Skeletal muscle tissue (tissue), 3 donors: ENCODE measurements at regions not wholly inside any gene's neighbourhood (a gene's known extent, or its start where the extent isn't known, plus 50 kb on each side); places are given as distances from the start of the nearest gene placed in this dataset.

ENCODE experiments used
- H3K27ac ChIP-seq: one replicate; pipeline ENCODE4 v1.7.0; 2013; ENCODE audit warnings: mild to moderate bottlenecking, low read depth, low read length, inconsistent platforms
- H3K27me3 ChIP-seq, 3 donors: one replicate each; pipeline ENCODE4 v1.7.0; 2013; ENCODE audit warnings: low read length in 3 of 3; ENCODE audit not compliant: control insufficient read depth in 3 of 3, insufficient read depth in 3 of 3
- H3K36me3 ChIP-seq, 3 donors: one replicate each; pipeline ENCODE4 v1.7.0; 2013; ENCODE audit warnings: low read length in 3 of 3; ENCODE audit not compliant: control insufficient read depth in 3 of 3, insufficient read depth in 3 of 3
- H3K4me1 ChIP-seq, 3 donors: one replicate each; pipeline ENCODE4 v1.7.0; 2013; ENCODE audit warnings: low read length in 3 of 3, mild to moderate bottlenecking in 3 of 3; ENCODE audit not compliant: control insufficient read depth in 3 of 3, insufficient read depth in 3 of 3
- H3K4me3 ChIP-seq, 3 donors: one replicate each; pipeline ENCODE4 v1.7.0; 2013; ENCODE audit warnings: low read length in 3 of 3
- H3K9ac ChIP-seq, 3 donors: one replicate each; pipeline ENCODE4 v1.7.0; 2013; ENCODE audit warnings: low read length in 3 of 3, mild to moderate bottlenecking in 3 of 3, moderate library complexity in 2 of 3, low read depth in 1 of 3
- H3K9me3 ChIP-seq, 3 donors: one replicate each; pipeline ENCODE4 v1.7.0; 2013; ENCODE audit warnings: low read length in 3 of 3; ENCODE audit not compliant: control insufficient read depth in 3 of 3
- donor health status: Osteomylitis.

DNA sequence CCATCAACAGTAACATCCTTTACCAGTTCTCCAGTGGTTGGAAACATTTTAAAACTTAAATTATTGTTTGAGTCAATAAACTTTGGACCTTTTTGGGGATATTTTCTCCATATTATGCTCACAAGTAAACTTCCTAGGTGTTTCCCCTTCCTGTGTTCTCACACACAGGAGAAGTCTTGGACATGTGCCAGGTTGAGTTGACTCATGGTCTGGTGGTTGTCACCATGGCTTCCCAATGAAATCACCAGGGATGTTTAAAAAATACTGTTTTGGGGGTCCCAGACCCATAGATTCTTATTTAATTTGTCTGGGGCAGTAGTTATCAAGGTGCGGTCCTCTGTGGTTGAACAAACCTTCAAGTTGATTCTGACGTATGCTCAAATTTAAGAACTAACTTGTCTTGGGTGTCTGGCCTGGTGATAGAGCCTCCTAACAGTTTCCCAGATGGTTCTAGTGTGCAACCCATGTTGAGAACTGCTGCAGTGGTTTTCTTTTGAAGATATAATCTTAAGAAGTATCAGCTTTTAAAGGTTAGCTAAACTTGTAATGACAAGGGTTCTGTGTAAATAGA, 291.8 kb downstream of the EDEM1 start:
- H3K36me3 ChIP-seq = no peaks in the 10 kb centered on the region
- no peak overlapping the region for H3K4me3 ChIP-seq
- no peaks in the 10 kb centered on the region for H3K4me1 ChIP-seq
- no peak overlapping the region for H3K9ac ChIP-seq
- no peaks in the 10 kb centered on the region for H3K27me3 ChIP-seq
- H3K27ac ChIP-seq = no peak overlapping the region
- H3K9me3 ChIP-seq = no peaks in the 10 kb centered on the region

- H3K36me3 ChIP-seq = no peaks in the 10 kb centered on the region
- H3K9me3 ChIP-seq = no peaks in the 10 kb centered on the region
- H3K4me1 ChIP-seq = no peaks in the 10 kb centered on the region
- H3K27me3 ChIP-seq = no peaks in the 10 kb centered on the region
- H3K9ac ChIP-seq = no peak overlapping the region
- no peak overlapping the region for H3K27ac ChIP-seq
- no peak overlapping the region for H3K4me3 ChIP-seq
Observed at GRCh38 chr3:5480190-5480589, 292.7 kb downstream of the EDEM1 start.

GRCh38 chr3:5485427-5485826, 297.9 kb downstream of the EDEM1 start:
- H3K9me3 ChIP-seq = no peaks in the 10 kb centered on the region
- no peak overlapping the region for H3K9ac ChIP-seq
- H3K4me3 ChIP-seq = no peak overlapping the region
- H3K27ac ChIP-seq = no peak overlapping the region
- no peaks in the 10 kb centered on the region for H3K36me3 ChIP-seq
- no peaks in the 10 kb centered on the region for H3K27me3 ChIP-seq
- no peaks in the 10 kb centered on the region for H3K4me1 ChIP-seq

- Histone ChIP-seq H3K9me3 (no peaks in the 10 kb centered on the region), H3K27ac (no peak overlapping the region), H3K9ac (no peak overlapping the region), H3K27me3 (no peaks in the 10 kb centered on the region), H3K4me1 (no peaks in the 10 kb centered on the region), H3K4me3 (no peak overlapping the region), H3K36me3 (no peaks in the 10 kb centered on the region)
Observed at GRCh38 chr3:5488771-5489170, 301.3 kb downstream of the EDEM1 start.

DNA sequence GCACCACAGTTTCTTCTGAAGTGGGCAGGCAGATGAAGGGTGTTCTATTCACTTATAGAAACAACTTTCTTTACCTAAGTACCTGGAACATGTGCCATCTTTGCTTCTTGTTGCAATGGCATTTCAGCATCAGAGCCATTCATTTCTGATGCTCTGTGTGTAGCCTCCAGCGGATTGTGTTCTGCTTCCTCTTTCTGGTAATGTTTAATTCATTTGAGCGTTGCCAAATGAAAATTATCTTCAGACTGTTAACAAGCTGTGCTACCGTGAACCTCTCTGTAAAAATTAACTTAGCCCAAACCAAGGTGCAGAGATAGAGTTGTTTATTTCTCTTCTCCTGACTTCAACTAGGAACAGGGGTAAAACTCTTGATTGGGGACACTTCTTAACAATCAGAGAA, 302.0 kb downstream of the EDEM1 start:
- Histone ChIP-seq H3K27ac (no peak overlapping the region), H3K36me3 (no peaks in the 10 kb centered on the region), H3K9me3 (no peaks in the 10 kb centered on the region), H3K27me3 (no peaks in the 10 kb centered on the region), H3K4me1 (no peaks in the 10 kb centered on the region), H3K4me3 (no peak overlapping the region), H3K9ac (no peak overlapping the region)

DNA sequence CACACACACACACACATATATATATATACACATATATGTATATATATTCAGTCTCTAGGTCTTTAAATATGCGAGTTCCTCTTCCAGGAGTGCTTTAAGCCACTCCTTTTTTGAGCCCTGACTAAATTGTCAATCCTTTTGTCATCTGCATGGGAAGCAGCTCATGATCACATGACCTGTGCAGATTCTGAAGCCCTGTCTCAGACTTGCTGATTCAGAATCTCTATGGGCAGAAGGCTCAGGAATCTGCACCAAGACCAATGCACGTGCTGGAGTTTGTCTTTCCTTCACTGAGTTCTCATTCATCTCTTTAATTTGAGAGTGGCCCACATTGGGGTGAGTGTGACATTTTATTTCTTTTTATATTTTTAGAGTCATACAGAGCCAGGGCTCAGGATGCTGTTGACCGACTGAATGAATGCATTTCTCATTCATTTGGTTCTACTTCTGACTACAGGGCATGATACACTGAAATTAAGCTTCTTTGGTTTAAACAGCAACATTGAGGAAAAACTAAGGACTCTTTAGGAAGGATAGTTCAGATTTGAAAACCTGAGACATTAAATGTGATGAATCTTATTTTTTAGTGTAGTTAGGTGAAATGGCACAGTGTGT, 307.5 kb downstream of the EDEM1 start:
- Histone ChIP-seq H3K9me3 (no peaks in the 10 kb centered on the region), H3K4me1 (no peaks in the 10 kb centered on the region), H3K27ac (no peak overlapping the region), H3K4me3 (no peak overlapping the region), H3K27me3 (no peaks in the 10 kb centered on the region), H3K36me3 (no peaks in the 10 kb centered on the region), H3K9ac (no peak overlapping the region)

GRCh38 chr3:5497497-5497896, 310.0 kb downstream of the EDEM1 start:
- no peak overlapping the region for H3K4me3 ChIP-seq
- H3K27me3 ChIP-seq = no peaks in the 10 kb centered on the region
- no peaks in the 10 kb centered on the region for H3K36me3 ChIP-seq
- no peak overlapping the region for H3K27ac ChIP-seq
- H3K9me3 ChIP-seq = no peaks in the 10 kb centered on the region
- no peaks in the 10 kb centered on the region for H3K4me1 ChIP-seq
- no peak overlapping the region for H3K9ac ChIP-seq

- Histone ChIP-seq H3K9me3 (no peaks in the 10 kb centered on the region), H3K4me3 (no peak overlapping the region), H3K27ac (no peak overlapping the region), H3K36me3 (no peaks in the 10 kb centered on the region), H3K4me1 (no peaks in the 10 kb centered on the region), H3K27me3 (no peaks in the 10 kb centered on the region), H3K9ac (no peak overlapping the region)
Observed at GRCh38 chr3:5498981-5499380, 311.5 kb downstream of the EDEM1 start.

DNA sequence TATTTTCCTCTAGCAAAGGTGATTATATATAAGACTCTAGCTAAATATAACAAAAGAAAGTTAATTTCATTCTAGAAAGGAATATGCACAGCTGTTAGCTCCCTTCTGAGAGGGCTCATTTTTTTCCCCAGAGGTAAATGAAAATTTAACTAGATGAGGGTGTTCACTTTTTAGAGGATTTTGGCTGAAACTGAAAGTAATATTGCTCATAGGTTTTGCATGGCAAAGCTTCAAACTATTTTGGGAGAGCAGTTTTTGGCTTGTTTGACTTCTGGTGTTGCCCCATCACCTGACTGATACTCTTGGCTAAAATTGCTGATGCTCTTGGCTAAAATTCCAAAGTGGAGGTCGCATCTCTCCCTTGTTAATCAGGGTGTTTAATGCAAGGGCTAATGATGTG, 311.9 kb downstream of the EDEM1 start:
- Histone ChIP-seq H3K9ac (no peak overlapping the region), H3K9me3 (no peaks in the 10 kb centered on the region), H3K36me3 (no peaks in the 10 kb centered on the region), H3K4me3 (no peak overlapping the region), H3K27ac (no peak overlapping the region), H3K4me1 (no peaks in the 10 kb centered on the region), H3K27me3 (no peaks in the 10 kb centered on the region)

DNA sequence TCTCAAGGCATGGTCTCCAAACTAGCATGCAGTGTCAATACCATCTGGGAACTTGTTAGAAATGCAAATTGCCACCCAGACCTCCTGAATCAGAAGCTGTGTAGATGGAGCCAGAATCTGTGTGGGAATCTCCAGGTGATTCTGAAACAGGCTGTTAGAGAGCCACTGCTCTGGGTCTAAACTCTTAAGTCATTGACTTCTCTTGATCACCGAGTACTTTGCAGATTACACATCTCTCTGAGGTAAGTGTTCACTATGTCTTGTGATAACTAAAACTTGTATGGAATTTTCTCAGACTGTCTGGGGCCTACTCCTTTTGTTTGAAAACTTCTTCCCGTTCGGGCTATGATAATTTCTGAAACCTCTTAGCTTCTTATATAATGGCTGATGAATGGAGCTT, 315.6 kb downstream of the EDEM1 start:
- Histone ChIP-seq H3K9me3 (no peaks in the 10 kb centered on the region), H3K4me1 (no peaks in the 10 kb centered on the region), H3K27ac (no peak overlapping the region)

More for the DNA sequence above, 315.6 kb downstream of the EDEM1 start:
- Histone ChIP-seq H3K27me3 (no peaks in the 10 kb centered on the region), H3K9ac (no peak overlapping the region), H3K4me3 (no peak overlapping the region), H3K36me3 (no peaks in the 10 kb centered on the region)
